ENCODE measurements at regions not wholly inside any gene's neighbourhood (a gene's known extent, or its start where the extent isn't known, plus 50 kb on each side); places are given as distances from the start of the nearest gene placed in this dataset.

GRCh38 chr3:45277636-45278035 lies 51.5 kb upstream of the TMEM158 start:
- DNase-seq (ENCODE audit: low read depth, low spot score) = no peak
- ChIA-PET POLR2A (no interaction called here), CTCF (no interaction called here)
- H3K4me3 ChIP-seq (ENCODE audit: low read depth, low read length) = no peak overlapping the region
- TF ChIP-seq CTCF (IDR thresholded peaks at IDR 0.05; ENCODE audit: insufficient read depth, low read length, missing control alignments) = no peak

- no peak overlapping the region for H3K4me3 ChIP-seq (ENCODE audit: low read depth, low read length)
- DNase-seq (ENCODE audit: low read depth, low spot score) = no peak
- ChIA-PET POLR2A (no interaction called here), CTCF (no interaction called here)
- no peak for TF ChIP-seq CTCF (IDR thresholded peaks at IDR 0.05; ENCODE audit: insufficient read depth, low read length, missing control alignments)
Measured at GRCh38 chr3:45280232-45280631, 54.1 kb upstream of the TMEM158 start.

- ChIA-PET CTCF (no interaction called here), POLR2A (no interaction called here)
Measured at GRCh38 chr3:45280971-45281370, 54.9 kb upstream of the TMEM158 start.

GRCh38 chr3:45283471-45283870 lies 57.4 kb upstream of the TMEM158 start:
- CTCF ChIA-PET = no interaction called here

More at GRCh38 chr3:45280971-45281370, 54.9 kb upstream of the TMEM158 start:
- no peak for TF ChIP-seq CTCF (IDR thresholded peaks at IDR 0.05; ENCODE audit: insufficient read depth, low read length, missing control alignments)
- no peak overlapping the region for H3K4me3 ChIP-seq (ENCODE audit: low read depth, low read length)
- DNase-seq (ENCODE audit: low read depth, low spot score) = no peak

GRCh38 chr3:45297331-45297730 lies 71.2 kb upstream of the TMEM158 start:
- H3K4me3 ChIP-seq (ENCODE audit: low read depth, low read length) = no peak overlapping the region
- TF ChIP-seq CTCF (IDR thresholded peaks at IDR 0.05; ENCODE audit: insufficient read depth, low read length, missing control alignments) = no peak
- CTCF ChIA-PET = interaction anchor here (1.4 kb wide), 1 partner anchor 13 kb away, joined by 3 read pairs; no protein-coding TSS in a partner anchor

More at GRCh38 chr3:45283471-45283870, 57.4 kb upstream of the TMEM158 start:
- TF ChIP-seq CTCF (IDR thresholded peaks at IDR 0.05; ENCODE audit: insufficient read depth, low read length, missing control alignments) = no peak
- H3K4me3 ChIP-seq (ENCODE audit: low read depth, low read length) = no peak overlapping the region
- POLR2A ChIA-PET = no interaction called here
- no peak for DNase-seq (ENCODE audit: low read depth, low spot score)

GRCh38 chr3:45302470-45302869 lies 76.4 kb upstream of the TMEM158 start:
- ChIA-PET CTCF (no interaction called here), POLR2A (no interaction called here)
- no peak for DNase-seq (ENCODE audit: low read depth, low spot score)
- no peak overlapping the region for H3K4me3 ChIP-seq (ENCODE audit: low read depth, low read length)
- TF ChIP-seq CTCF (IDR thresholded peaks at IDR 0.05; ENCODE audit: insufficient read depth, low read length, missing control alignments) = no peak

More at GRCh38 chr3:45297331-45297730, 71.2 kb upstream of the TMEM158 start:
- POLR2A ChIA-PET = no interaction called here
- no peak for DNase-seq (ENCODE audit: low read depth, low spot score)
